IMR-90 (cell line): ENCODE measurements at regions not wholly inside any gene's neighbourhood (a gene's known extent, or its start where the extent isn't known, plus 50 kb on each side); places are given as distances from the start of the nearest gene placed in this dataset.

Source experiments
- ATAC-seq: fragments of 200-7000 bp; cut with Tn5 transposase; 2 replicates; pipeline ENCODE4 v1.9.1; 2020; ENCODE audit warnings: low read depth, mild to moderate bottlenecking, moderate library complexity
- BruUV-seq: library from RNA; stranded (reverse); fragments of 400-500 nt; replicated peaks from 2 replicates; lab custom pipeline; 2021; lab: Mats Ljungman, UMichigan
- CTCF ChIA-PET: fragments of 300-600 bp; formaldehyde crosslinking; extraction: SDS; loops from one replicate; lab custom pipeline; 2021; ENCODE audit warnings: antibody characterized with exemption; lab: Yijun Ruan, JAX
- POLR2A ChIA-PET: fragments of 300-600 bp; sonication (Branson Sonifier 250); formaldehyde crosslinking; loops from one replicate; lab custom pipeline; 2022; ENCODE audit warnings: antibody characterized with exemption; ENCODE audit not compliant: unreplicated experiment; lab: Charles Lee
- DNase-seq: peaks from one replicate; pipeline ENCODE4 v3.0.0; 2013
- H2AFZ ChIP-seq: replicated peaks from 2 replicates; pipeline ENCODE3; 2013; ENCODE audit warnings: low read length, mild to moderate bottlenecking; ENCODE audit not compliant: poor library complexity
- H2AK5ac ChIP-seq: 2 replicates; pipeline ENCODE4 v1.6.1; 2013; ENCODE audit warnings: low read depth, low read length, inconsistent platforms
- H2AK9ac ChIP-seq: replicated peaks from 2 replicates; pipeline ENCODE3; 2013; ENCODE audit warnings: mild to moderate bottlenecking, low read depth, low read length, moderate library complexity; ENCODE audit not compliant: poor library complexity
- H2BK120ac ChIP-seq: 2 replicates; pipeline ENCODE4 v1.6.1; 2013; ENCODE audit warnings: low read depth, low read length, inconsistent platforms
- H2BK15ac ChIP-seq: 3 replicates; pipeline ENCODE4 v1.6.1; 2013; ENCODE audit warnings: low read depth, low read length, inconsistent platforms
- H2BK20ac ChIP-seq: 2 replicates; pipeline ENCODE4 v1.6.1; 2013; ENCODE audit warnings: low read depth, mild to moderate bottlenecking, inconsistent platforms, low read length, moderate library complexity
- H2BK5ac ChIP-seq: 2 replicates; pipeline ENCODE4 v1.6.1; 2013; ENCODE audit warnings: mild to moderate bottlenecking, low read depth, low read length, inconsistent platforms; ENCODE audit not compliant: poor library complexity, severe bottlenecking
- H3K14ac ChIP-seq: replicated peaks from 2 replicates; pipeline ENCODE4 v1.6.1; 2013; ENCODE audit warnings: low read depth, low read length, inconsistent platforms
- H3K18ac ChIP-seq: 2 replicates; pipeline ENCODE4 v1.6.1; 2013; ENCODE audit warnings: low read depth, low read length, control low read depth
- H3K23ac ChIP-seq: 2 replicates; pipeline ENCODE4 v1.6.1; 2013; ENCODE audit warnings: low read depth, low read length, inconsistent platforms
- H3K27ac ChIP-seq: 2 replicates; pipeline ENCODE4 v1.5.1; 2013; ENCODE audit warnings: mild to moderate bottlenecking, control low read depth, low read length; ENCODE audit not compliant: insufficient read depth
- H3K27me3 ChIP-seq: 2 replicates; pipeline ENCODE4 v1.6.1; 2013; ENCODE audit warnings: low read length; ENCODE audit not compliant: control insufficient read depth, insufficient read depth
- H3K36me3 ChIP-seq: 2 replicates; pipeline ENCODE4 v1.6.1; 2013; ENCODE audit warnings: low read length, mixed read lengths; ENCODE audit not compliant: control insufficient read depth, insufficient read depth
- H3K4ac ChIP-seq: 2 replicates; pipeline ENCODE4 v1.6.1; 2013; ENCODE audit warnings: low read depth, low read length, inconsistent platforms
- H3K4me1 ChIP-seq: 2 replicates; pipeline ENCODE4 v1.6.1; 2013; ENCODE audit warnings: low read length, mixed read lengths; ENCODE audit not compliant: control insufficient read depth, insufficient read depth
- H3K4me2 ChIP-seq: 2 replicates; pipeline ENCODE4 v1.6.1; 2013; ENCODE audit warnings: low read depth, mild to moderate bottlenecking, control low read depth, low read length, moderate library complexity
- H3K4me3 ChIP-seq: 2 replicates; pipeline ENCODE4 v1.5.1; 2013; ENCODE audit warnings: low read depth, mild to moderate bottlenecking, control low read depth, low read length, moderate library complexity; ENCODE audit not compliant: insufficient read depth
- H3K56ac ChIP-seq: 2 replicates; pipeline ENCODE4 v1.6.1; 2013; ENCODE audit warnings: low read length, inconsistent platforms; ENCODE audit not compliant: insufficient read depth; ENCODE audit errors: extremely low read depth
- H3K79me1 ChIP-seq, 2 experiments: 2 replicates each; pipeline ENCODE4 v1.6.1; 2013; ENCODE audit warnings: low read length in 2 of 2, inconsistent platforms in 1 of 2, low read depth in 1 of 2
- H3K9ac ChIP-seq: 2 replicates; pipeline ENCODE4 v1.6.1; 2013; ENCODE audit warnings: low read depth, low read length, control low read depth
- H3K9me1 ChIP-seq: 2 replicates; pipeline ENCODE4 v1.6.1; 2013; ENCODE audit warnings: low read length, inconsistent platforms; ENCODE audit not compliant: insufficient read depth
- H3K9me3 ChIP-seq: 2 replicates; pipeline ENCODE4 v1.6.1; 2013; ENCODE audit warnings: low read length; ENCODE audit not compliant: control insufficient read depth, insufficient read depth
- H4K20me1 ChIP-seq: 2 replicates; pipeline ENCODE4 v1.6.1; 2013; ENCODE audit warnings: low read length, inconsistent platforms; ENCODE audit not compliant: insufficient read depth
- H4K5ac ChIP-seq: 2 replicates; pipeline ENCODE4 v1.6.1; 2013; ENCODE audit warnings: mild to moderate bottlenecking, low read depth, low read length, control low read depth
- H4K8ac ChIP-seq, 2 experiments: 2 replicates each; pipeline ENCODE4 v1.6.1; 2013; ENCODE audit warnings: low read depth in 2 of 2, low read length in 2 of 2, control low read depth in 1 of 2, inconsistent platforms in 1 of 2
- H4K91ac ChIP-seq: 2 replicates; pipeline ENCODE4 v1.6.1; 2013; ENCODE audit warnings: low read depth, low read length, inconsistent platforms; ENCODE audit not compliant: insufficient read depth
- CEBPB ChIP-seq: IDR thresholded peaks from 2 replicates; pipeline ENCODE4 v1.6.1; 2012; ENCODE audit warnings: low read depth, low read length, improper control_type of control experiment
- CTCF ChIP-seq: conservative IDR thresholded peaks from 2 replicates; pipeline ENCODE4 v1.5.1; 2012; ENCODE audit warnings: mild to moderate bottlenecking, low read depth, low read length, improper control_type of control experiment
- MAFK ChIP-seq: IDR thresholded peaks from 2 replicates; pipeline ENCODE4 v1.6.1; 2012; ENCODE audit warnings: low read depth, low read length, improper control_type of control experiment
- POLR2A ChIP-seq: IDR thresholded peaks from 2 replicates; pipeline ENCODE4 v1.6.1; 2012; ENCODE audit warnings: mild to moderate bottlenecking, low read depth, low read length
- RCOR1 ChIP-seq: IDR thresholded peaks from 2 replicates; pipeline ENCODE4 v1.6.1; 2012; ENCODE audit warnings: mild to moderate bottlenecking, low read length, improper control_type of control experiment; ENCODE audit not compliant: insufficient replicate concordance
- RFX5 ChIP-seq: IDR thresholded peaks from 2 replicates; pipeline ENCODE4 v1.8.0; 2012; ENCODE audit warnings: low read depth, mild to moderate bottlenecking, low read length, moderate library complexity
- SMC3 ChIP-seq: fragments of 150-350 bp; IDR thresholded peaks from 2 replicates; pipeline ENCODE4 v1.6.1; 2016; ENCODE audit warnings: low read depth, mild to moderate bottlenecking, antibody characterized with exemption, low read length, moderate library complexity
- WGBS, 2 experiments: methylation state at CpG; one replicate each; pipeline versions ENCODE4 v1.1.5 to v1.1.7; 2013; ENCODE audit warnings: missing lambda C conversion rate in 2 of 2; ENCODE audit not compliant: insufficient read length in 1 of 2; ENCODE audit errors: extremely low coverage in 2 of 2; 5-methylcytosine and 5-hydroxymethylcytosine counted together
- dilution Hi-C: fragments of 300-500 bp; cut with HindIII; formaldehyde crosslinking; loops from one replicate; pipeline ENCODE4 v1.14.3; 2018; ENCODE audit warnings: low sequenced_read_pairs; ENCODE audit not compliant: unreplicated experiment
- in situ Hi-C: fragments of 300-500 bp; cut with MboI; formaldehyde crosslinking; loops from 3 replicates; pipeline ENCODE4 v1.14.3; 2019; ENCODE audit warnings: low sequenced_read_pairs, inconsistent platforms, mixed read lengths
- intact Hi-C: fragments of 100-400 bp; cut with micrococcal nuclease; formaldehyde crosslinking; loops from 2 replicates; pipeline ENCODE4 v1.10.0; 2022
- TF ChIP-seq, protein P1 (sequence below): fragments of 150-350 bp; IDR thresholded peaks from 2 replicates; pipeline ENCODE4 v1.6.1; 2016; ENCODE audit warnings: low read depth, mild to moderate bottlenecking, low read length, moderate library complexity, borderline replicate concordance

DNA sequence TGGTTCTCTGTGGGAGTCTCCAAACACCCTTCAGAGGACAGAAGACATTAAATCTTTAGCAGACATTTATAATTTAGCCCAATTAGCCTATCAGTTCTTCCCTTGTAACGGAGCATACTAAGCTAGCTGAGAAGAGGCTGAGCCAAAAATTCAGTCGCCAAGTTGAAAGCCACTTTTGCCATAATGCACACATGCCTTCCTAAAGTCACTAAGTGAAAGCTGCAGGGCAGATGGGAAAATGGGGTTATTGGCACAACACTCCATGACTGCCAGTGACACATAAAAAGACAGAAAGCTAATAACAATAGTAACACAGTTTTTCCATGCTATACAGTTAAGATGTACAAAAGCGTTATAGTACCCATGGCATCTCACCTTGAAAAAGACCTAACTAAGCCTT, 176.2 kb downstream of the DIRAS2 start:
- in situ Hi-C loops = no loop called here
- H2AK9ac ChIP-seq = no peak overlapping the region
- H3K9ac ChIP-seq = no peak overlapping the region
- no peak overlapping the region for H3K4ac ChIP-seq
- ChIA-PET POLR2A (no interaction called here), CTCF (no interaction called here)
- no peak overlapping the region for H2BK20ac ChIP-seq
- H3K4me1 ChIP-seq = no peaks in the 10 kb centered on the region
- H3K36me3 ChIP-seq = no peaks in the 10 kb centered on the region
- H2AFZ ChIP-seq = no peak overlapping the region
- no peak overlapping the region for H3K18ac ChIP-seq
- H4K5ac ChIP-seq = no peak overlapping the region
- no peak overlapping the region for H2BK120ac ChIP-seq
- H2AK5ac ChIP-seq = no peak overlapping the region
- H3K27ac ChIP-seq = no peak overlapping the region
- no peak overlapping the region for H2BK15ac ChIP-seq
- no peak overlapping the region for H3K4me3 ChIP-seq
- WGBS, 2 experiments = no CpG with 5 or more reads among the region's 3 CpGs
- ATAC-seq = no peak
- H3K9me1 ChIP-seq = no peaks in the 10 kb centered on the region
- no peaks in the 10 kb centered on the region for H3K9me3 ChIP-seq
- no peaks in the 10 kb centered on the region for H4K20me1 ChIP-seq
- no peak overlapping the region for H2BK5ac ChIP-seq
- no peaks in the 10 kb centered on the region for H3K27me3 ChIP-seq
- no peak overlapping the region for H3K14ac ChIP-seq
- no peak overlapping the region for H4K8ac ChIP-seq
- DNase-seq = no peak
- TF ChIP-seq SMC3 (no peak), RCOR1 (no peak), CTCF (no peak), RFX5 (no peak), POLR2A (no peak), CEBPB (no peak), MAFK (no peak)
- TF ChIP-seq, protein P1, sequence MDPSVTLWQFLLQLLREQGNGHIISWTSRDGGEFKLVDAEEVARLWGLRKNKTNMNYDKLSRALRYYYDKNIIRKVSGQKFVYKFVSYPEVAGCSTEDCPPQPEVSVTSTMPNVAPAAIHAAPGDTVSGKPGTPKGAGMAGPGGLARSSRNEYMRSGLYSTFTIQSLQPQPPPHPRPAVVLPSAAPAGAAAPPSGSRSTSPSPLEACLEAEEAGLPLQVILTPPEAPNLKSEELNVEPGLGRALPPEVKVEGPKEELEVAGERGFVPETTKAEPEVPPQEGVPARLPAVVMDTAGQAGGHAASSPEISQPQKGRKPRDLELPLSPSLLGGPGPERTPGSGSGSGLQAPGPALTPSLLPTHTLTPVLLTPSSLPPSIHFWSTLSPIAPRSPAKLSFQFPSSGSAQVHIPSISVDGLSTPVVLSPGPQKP = no peak
- H4K91ac ChIP-seq = no peak overlapping the region
- no TSS peak for BruUV-seq
- no peak overlapping the region for H3K4me2 ChIP-seq
- no peak overlapping the region for H3K23ac ChIP-seq
- intact Hi-C loops = no loop called here
- no peaks in the 10 kb centered on the region for H3K79me1 ChIP-seq
- no peak overlapping the region for H3K56ac ChIP-seq
- dilution Hi-C loops = no loop called here
